GM12878 (cell line): ENCODE measurements at regions not wholly inside any gene's neighbourhood (a gene's known extent, or its start where the extent isn't known, plus 50 kb on each side); places are given as distances from the start of the nearest gene placed in this dataset.

ENCODE experiments used
- ATAC-seq: fragments of 200-7000 bp; cut with Tn5 transposase; 3 replicates; pipeline ENCODE4 v1.9.1; 2020; ENCODE audit warnings: mild to moderate bottlenecking, moderate library complexity
- BruUV-seq: library from RNA; stranded (reverse); fragments of 400-500 nt; replicated peaks from 2 replicates; lab custom pipeline; 2021; lab: Mats Ljungman, UMichigan
- CTCF ChIA-PET: fragments of 300-600 bp; sonication (Branson Sonifier 250); formaldehyde crosslinking; extraction: SDS; loops from one replicate; lab custom pipeline; 2021; ENCODE audit warnings: inconsistent platforms; lab: Yijun Ruan, JAX
- POLR2A ChIA-PET: fragments of 350-600 bp; formaldehyde crosslinking; extraction: SDS; loops from one replicate; lab custom pipeline; 2021; ENCODE audit warnings: inconsistent platforms; lab: Charles Lee
- RAD21 ChIA-PET: fragments of 300-600 bp; sonication (Branson Sonifier 250); formaldehyde crosslinking; loops from one replicate; lab custom pipeline; 2023; ENCODE audit warnings: antibody characterized with exemption; ENCODE audit not compliant: unreplicated experiment; lab: Charles Lee
- SMC1A ChIA-PET: fragments of 300-600 bp; sonication (Branson Sonifier 250); formaldehyde crosslinking; loops from one replicate; lab custom pipeline; 2023; ENCODE audit not compliant: unreplicated experiment, uncharacterized antibody; lab: Charles Lee
- DNase-seq: peaks from one replicate; pipeline ENCODE4 v3.0.0-alpha.2; 2011; ENCODE audit warnings: low read depth, low spot score
- FAIRE-seq: peaks from 3 replicates; lab custom pipeline; 2011; peaks lifted over from hg19 to GRCh38; lab: Jason Lieb, UNC
- H2AFZ ChIP-seq: 2 replicates; pipeline ENCODE4 v1.6.0; 2011; ENCODE audit warnings: low read depth, low read length, control low read depth; ENCODE audit not compliant: control insufficient read depth
- H3K27ac ChIP-seq: 2 replicates; pipeline ENCODE4 v1.5.1; 2011; ENCODE audit warnings: control low read depth; ENCODE audit not compliant: control insufficient read depth, insufficient read depth
- H3K27me3 ChIP-seq, 2 experiments: replicated peaks in 1 of 2; 2 replicates each; pipeline versions ENCODE4 v1.6.0 to v1.6.1; 2011; ENCODE audit warnings: low read length in 1 of 2; ENCODE audit not compliant: control insufficient read depth in 2 of 2, insufficient read depth in 2 of 2
- H3K36me3 ChIP-seq, 2 experiments: 2 replicates each; pipeline ENCODE4 v1.5.1; 2011; ENCODE audit warnings: low read length in 1 of 2; ENCODE audit not compliant: control insufficient read depth in 2 of 2, insufficient read depth in 2 of 2
- H3K4me1 ChIP-seq: 2 replicates; pipeline ENCODE4 v1.6.1; 2011; ENCODE audit warnings: mild to moderate bottlenecking, low read length, moderate library complexity, mixed read lengths; ENCODE audit not compliant: control insufficient read depth, insufficient read depth
- H3K4me2 ChIP-seq: 2 replicates; pipeline ENCODE4 v1.6.0; 2011; ENCODE audit warnings: control low read depth; ENCODE audit not compliant: control insufficient read depth, insufficient read depth
- H3K4me3 ChIP-seq: fragments of 200-600 bp; sonication (generic); 2 replicates; pipeline ENCODE4 v1.5.1; 2016
- H3K79me2 ChIP-seq: 2 replicates; pipeline ENCODE4 v1.6.0; 2011; ENCODE audit warnings: low read length; ENCODE audit not compliant: control insufficient read depth, insufficient read depth
- H3K9ac ChIP-seq: 2 replicates; pipeline ENCODE4 v1.8.0; 2011; ENCODE audit warnings: low read length, control low read depth, mixed read lengths; ENCODE audit not compliant: control insufficient read depth, insufficient read depth
- H3K9me3 ChIP-seq: replicated peaks from 3 replicates; pipeline ENCODE4 v1.5.1; 2011; ENCODE audit warnings: mild to moderate bottlenecking, low read length; ENCODE audit not compliant: control insufficient read depth, insufficient read depth
- H4K20me1 ChIP-seq: 2 replicates; pipeline ENCODE4 v1.6.0; 2011; ENCODE audit not compliant: control insufficient read depth, insufficient read depth
- CREB1 ChIP-seq: IDR thresholded peaks from 2 replicates; pipeline ENCODE4 v1.6.1; 2012; ENCODE audit warnings: low read depth, mild to moderate bottlenecking, inconsistent platforms
- DPF2 ChIP-seq: fragments of 450-650 bp; IDR thresholded peaks from 2 replicates; pipeline ENCODE4 v1.6.1; 2017; ENCODE audit warnings: mild to moderate bottlenecking
- ESRRA ChIP-seq: IDR thresholded peaks from 2 replicates; pipeline ENCODE4 v1.6.1; 2012; ENCODE audit warnings: mild to moderate bottlenecking, low read length, improper control_type of control experiment
- IKZF1 ChIP-seq: fragments of 450-650 bp; conservative IDR thresholded peaks from 2 replicates; pipeline ENCODE4 v1.6.1; 2017; ENCODE audit warnings: antibody characterized with exemption, mild to moderate bottlenecking
- POLR2AphosphoS5 ChIP-seq: IDR thresholded peaks from 2 replicates; pipeline ENCODE4 v1.6.1; 2011; ENCODE audit warnings: mild to moderate bottlenecking, low read length, inconsistent platforms
- TCF3 ChIP-seq: IDR thresholded peaks from 2 replicates; pipeline ENCODE4 v1.6.1; 2012; ENCODE audit warnings: low read depth, mild to moderate bottlenecking, low read length, borderline replicate concordance; ENCODE audit not compliant: insufficient read depth
- ZNF207 ChIP-seq: fragments of 450-650 bp; IDR thresholded peaks from 2 replicates; pipeline ENCODE4 v1.6.1; 2014; ENCODE audit warnings: antibody characterized with exemption, mild to moderate bottlenecking, borderline replicate concordance
- WGBS: methylation state at CpG from one replicate; pipeline ENCODE4 v1.1.6; 2016; ENCODE audit warnings: low lambda C conversion rate; ENCODE audit not compliant: insufficient replicate concordance, insufficient coverage; ENCODE audit errors: missing lambda C conversion rate; 5-methylcytosine and 5-hydroxymethylcytosine counted together
- in situ Hi-C: fragments of 300-500 bp; cut with MboI; formaldehyde crosslinking; loops from 9 replicates; pipeline ENCODE4 v1.14.3; 2018; ENCODE audit warnings: mixed read lengths
- intact Hi-C: fragments of 100-400 bp; cut with micrococcal nuclease; formaldehyde crosslinking; loops from one replicate; pipeline ENCODE4 v1.14.2; 2022; ENCODE audit not compliant: unreplicated experiment
- TF ChIP-seq, protein P1 (sequence below): IDR thresholded peaks from 2 replicates; pipeline ENCODE4 v1.6.1; 2011; ENCODE audit warnings: borderline replicate concordance, low read depth, mild to moderate bottlenecking, moderate library complexity, low read length; ENCODE audit not compliant: insufficient read depth, poor library complexity, severe bottlenecking
- TF ChIP-seq, protein P2 (sequence below): IDR thresholded peaks from 2 replicates; pipeline ENCODE4 v1.6.1; 2011; ENCODE audit warnings: mild to moderate bottlenecking, low read depth, low read length, moderate library complexity; ENCODE audit not compliant: insufficient replicate concordance

DNA sequence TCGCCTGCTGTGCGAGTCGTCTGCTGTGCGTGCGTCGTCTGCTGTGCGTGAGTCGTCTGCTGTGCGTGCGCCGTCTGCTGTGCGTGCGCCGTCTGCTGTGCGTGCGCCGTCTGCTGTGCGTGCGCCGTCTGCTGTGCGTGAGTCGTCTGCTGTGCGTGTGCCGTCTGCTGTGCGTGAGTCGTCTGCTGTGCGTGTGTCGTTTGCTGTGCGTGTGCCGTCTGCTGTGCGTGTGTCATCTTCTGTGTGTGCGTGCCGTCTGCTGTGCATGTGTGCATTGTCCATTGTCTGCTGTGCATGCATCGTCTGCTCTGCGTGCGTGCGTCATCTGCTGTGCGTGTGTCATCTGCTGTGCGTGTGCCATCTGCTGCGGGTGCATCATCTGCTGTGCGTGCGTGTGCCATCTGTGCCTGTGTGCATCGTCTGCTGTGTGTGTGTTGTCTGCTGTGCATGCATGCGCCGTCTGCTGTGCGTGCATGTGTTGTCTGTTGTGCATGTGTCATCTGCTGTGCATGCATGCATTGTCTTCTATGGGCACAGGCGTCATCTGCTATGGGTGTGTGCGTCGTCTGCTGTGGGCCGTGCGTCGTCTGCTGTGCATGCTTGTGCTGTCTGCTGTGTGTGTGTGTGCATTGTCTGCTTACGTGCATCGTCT lies 68.6 kb upstream of the IRX4 start:
- WGBS: 85% methylated on average over 28 of the region's 54 CpGs
- Histone ChIP-seq H3K9ac (no peak overlapping the region), H3K4me3 (no peak overlapping the region), H2AFZ (no peak overlapping the region), H4K20me1 (no peaks in the 10 kb centered on the region), H3K4me2 (no peak overlapping the region), H3K4me1 (no peaks in the 10 kb centered on the region), H3K36me3 (no peaks in the 10 kb centered on the region), H3K27me3 (no peaks in the 10 kb centered on the region; a peak in 2 of 4 replicates), H3K27ac (no peak overlapping the region), H3K79me2 (no peaks in the 10 kb centered on the region), H3K9me3 (no peaks in the 10 kb centered on the region)
- DNase-seq (no peak), FAIRE-seq (no peak), ATAC-seq (no peak)
- TF ChIP-seq IKZF1: no peak
- TF ChIP-seq POLR2AphosphoS5: no peak
- TF ChIP-seq DPF2: no peak
- TF ChIP-seq, protein P1, sequence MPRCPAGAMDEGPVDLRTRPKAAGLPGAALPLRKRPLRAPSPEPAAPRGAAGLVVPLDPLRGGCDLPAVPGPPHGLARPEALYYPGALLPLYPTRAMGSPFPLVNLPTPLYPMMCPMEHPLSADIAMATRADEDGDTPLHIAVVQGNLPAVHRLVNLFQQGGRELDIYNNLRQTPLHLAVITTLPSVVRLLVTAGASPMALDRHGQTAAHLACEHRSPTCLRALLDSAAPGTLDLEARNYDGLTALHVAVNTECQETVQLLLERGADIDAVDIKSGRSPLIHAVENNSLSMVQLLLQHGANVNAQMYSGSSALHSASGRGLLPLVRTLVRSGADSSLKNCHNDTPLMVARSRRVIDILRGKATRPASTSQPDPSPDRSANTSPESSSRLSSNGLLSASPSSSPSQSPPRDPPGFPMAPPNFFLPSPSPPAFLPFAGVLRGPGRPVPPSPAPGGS: peak; percentile 87
- no peak for TF ChIP-seq CREB1
- 0 out of 2 replicates have a peak, but pooled peaks have one; percentile 44 for TF ChIP-seq TCF3
- TF ChIP-seq, protein P2, sequence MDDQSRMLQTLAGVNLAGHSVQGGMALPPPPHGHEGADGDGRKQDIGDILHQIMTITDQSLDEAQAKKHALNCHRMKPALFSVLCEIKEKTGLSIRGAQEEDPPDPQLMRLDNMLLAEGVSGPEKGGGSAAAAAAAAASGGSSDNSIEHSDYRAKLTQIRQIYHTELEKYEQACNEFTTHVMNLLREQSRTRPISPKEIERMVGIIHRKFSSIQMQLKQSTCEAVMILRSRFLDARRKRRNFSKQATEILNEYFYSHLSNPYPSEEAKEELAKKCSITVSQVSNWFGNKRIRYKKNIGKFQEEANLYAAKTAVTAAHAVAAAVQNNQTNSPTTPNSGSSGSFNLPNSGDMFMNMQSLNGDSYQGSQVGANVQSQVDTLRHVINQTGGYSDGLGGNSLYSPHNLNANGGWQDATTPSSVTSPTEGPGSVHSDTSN: peak; percentile 19
- TF ChIP-seq ESRRA: no peak
- no peak for TF ChIP-seq ZNF207
- in situ Hi-C loops (no loop called here), intact Hi-C loops (no loop called here)
- RAD21 ChIA-PET: no interaction called here
- POLR2A ChIA-PET: no interaction called here
- CTCF ChIA-PET: no interaction called here
- SMC1A ChIA-PET: no interaction called here
- no TSS peak for BruUV-seq
